H9 (cell line): ENCODE measurements at regions not wholly inside any gene's neighbourhood (a gene's known extent, or its start where the extent isn't known, plus 50 kb on each side); places are given as distances from the start of the nearest gene placed in this dataset.

Source experiments
- DNase-seq: peaks from one replicate; pipeline ENCODE4 v3.0.0-alpha.2; 2017
- H2AFZ ChIP-seq: one replicate; pipeline ENCODE4 v1.6.1; 2013; ENCODE audit warnings: mild to moderate bottlenecking, low read length, control low read depth, moderate library complexity
- H2AK5ac ChIP-seq: 2 replicates; pipeline ENCODE4 v1.6.1; 2013; ENCODE audit warnings: low read length, control low read depth, mixed read lengths; ENCODE audit not compliant: insufficient read length
- H2BK120ac ChIP-seq: one replicate; pipeline ENCODE4 v1.6.1; 2013; ENCODE audit warnings: low read depth, mild to moderate bottlenecking, low read length, control low read depth, inconsistent platforms; ENCODE audit not compliant: poor library complexity, severe bottlenecking
- H2BK12ac ChIP-seq: 2 replicates; pipeline ENCODE4 v1.6.1; 2013; ENCODE audit warnings: low read length, control low read depth, mixed read lengths, low read depth; ENCODE audit not compliant: insufficient read length
- H2BK15ac ChIP-seq: 2 replicates; pipeline ENCODE4 v1.6.1; 2013; ENCODE audit warnings: low read depth, low read length, control low read depth
- H2BK20ac ChIP-seq: one replicate; pipeline ENCODE4 v1.6.1; 2013; ENCODE audit warnings: low read depth, mild to moderate bottlenecking, low read length, control low read depth, inconsistent platforms; ENCODE audit not compliant: poor library complexity, severe bottlenecking
- H2BK5ac ChIP-seq: 2 replicates; pipeline ENCODE4 v1.6.1; 2013; ENCODE audit warnings: low read length, control low read depth, mixed read lengths; ENCODE audit not compliant: insufficient read length
- H3K14ac ChIP-seq: 2 replicates; pipeline ENCODE4 v1.6.1; 2013; ENCODE audit warnings: low read length, control low read depth; ENCODE audit not compliant: insufficient read depth
- H3K18ac ChIP-seq: 2 replicates; pipeline ENCODE4 v1.6.1; 2013; ENCODE audit warnings: low read depth, mild to moderate bottlenecking, mixed read lengths, low read length, control low read depth; ENCODE audit not compliant: insufficient read length
- H3K23ac ChIP-seq: 2 replicates; pipeline ENCODE4 v1.6.1; 2013; ENCODE audit warnings: low read length, control low read depth, mixed read lengths, low read depth; ENCODE audit not compliant: insufficient read length
- H3K23me2 ChIP-seq: 2 replicates; pipeline ENCODE4 v1.6.1; 2013; ENCODE audit warnings: low read depth, mild to moderate bottlenecking, mixed read lengths, low read length, control low read depth; ENCODE audit not compliant: insufficient read length, poor library complexity, severe bottlenecking
- H3K27ac ChIP-seq: 2 replicates; pipeline ENCODE4 v1.5.1; 2013; ENCODE audit warnings: low read length, control low read depth, mixed read lengths, low read depth; ENCODE audit not compliant: insufficient read length
- H3K27me3 ChIP-seq: 2 replicates; pipeline ENCODE4 v1.6.1; 2013; ENCODE audit warnings: low read length, control low read depth, inconsistent platforms; ENCODE audit not compliant: insufficient read depth
- H3K4ac ChIP-seq: 2 replicates; pipeline ENCODE4 v1.6.1; 2013; ENCODE audit warnings: low read depth, mild to moderate bottlenecking, control low read depth, inconsistent platforms, low read length, moderate library complexity
- H3K4me1 ChIP-seq: 2 replicates; pipeline ENCODE4 v1.6.1; 2013; ENCODE audit warnings: low read length, control low read depth, inconsistent platforms; ENCODE audit not compliant: insufficient read depth
- H3K4me2 ChIP-seq: 2 replicates; pipeline ENCODE4 v1.6.1; 2013; ENCODE audit warnings: low read length, control low read depth, mixed read lengths; ENCODE audit not compliant: insufficient read length, insufficient read depth
- H3K56ac ChIP-seq: 2 replicates; pipeline ENCODE4 v1.6.1; 2013; ENCODE audit warnings: low read depth, mild to moderate bottlenecking, mixed read lengths, low read length, control low read depth; ENCODE audit not compliant: insufficient read length
- H3K79me1 ChIP-seq: 2 replicates; pipeline ENCODE4 v1.6.1; 2013; ENCODE audit warnings: low read depth, mild to moderate bottlenecking, moderate library complexity, low read length, control low read depth, inconsistent platforms; ENCODE audit not compliant: insufficient read depth, poor library complexity, severe bottlenecking
- H3K79me2 ChIP-seq: 2 replicates; pipeline ENCODE4 v1.6.1; 2013; ENCODE audit warnings: low read length, control low read depth, inconsistent platforms; ENCODE audit not compliant: insufficient read depth
- H3K9ac ChIP-seq: 2 replicates; pipeline ENCODE4 v1.6.1; 2013; ENCODE audit warnings: low read length, control low read depth, mixed read lengths; ENCODE audit not compliant: insufficient read length; ENCODE audit errors: extremely low read depth
- H3K9me3 ChIP-seq: one replicate; pipeline ENCODE4 v1.6.1; 2013; ENCODE audit warnings: low read depth, low read length, inconsistent platforms; ENCODE audit not compliant: control insufficient read depth
- H3T11ph ChIP-seq: one replicate; pipeline ENCODE4 v1.6.1; 2013; ENCODE audit warnings: mild to moderate bottlenecking, low read length, control low read depth, inconsistent platforms
- H4K20me1 ChIP-seq: one replicate; pipeline ENCODE4 v1.6.1; 2013; ENCODE audit not compliant: control insufficient read depth, insufficient read length, insufficient read depth
- H4K5ac ChIP-seq: 2 replicates; pipeline ENCODE4 v1.6.1; 2013; ENCODE audit warnings: low read depth, mild to moderate bottlenecking, mixed read lengths, low read length, control low read depth; ENCODE audit not compliant: insufficient read length
- H4K8ac ChIP-seq: replicated peaks from 2 replicates; pipeline ENCODE4 v1.6.1; 2013; ENCODE audit warnings: low read length, control low read depth, mixed read lengths, low read depth; ENCODE audit not compliant: insufficient read length
- H4K91ac ChIP-seq: 2 replicates; pipeline ENCODE4 v1.6.1; 2013; ENCODE audit warnings: low read depth, mild to moderate bottlenecking, moderate library complexity, mixed read lengths, low read length, control low read depth; ENCODE audit not compliant: insufficient read length
- H3K27ac Mint-ChIP-seq, 3 experiments: 2 replicates in 2 of 3; 3 replicates in 1 of 3; pipeline ENCODE4 v1.8.0; 2020 to 2021; ENCODE audit warnings: mixed read lengths in 3 of 3, mild to moderate bottlenecking in 1 of 3, moderate library complexity in 1 of 3
- H3K27me3 Mint-ChIP-seq: 2 replicates; pipeline ENCODE4 v1.8.0; 2021; ENCODE audit warnings: low read depth, mild to moderate bottlenecking, moderate library complexity, mixed read lengths
- H3K36me3 Mint-ChIP-seq, 3 experiments: 2 replicates in 2 of 3; 3 replicates in 1 of 3; pipeline ENCODE4 v1.8.0; 2020 to 2021; ENCODE audit warnings: low read depth in 3 of 3, mixed read lengths in 3 of 3; ENCODE audit not compliant: insufficient read depth in 1 of 3
- H3K4me1 Mint-ChIP-seq, 2 experiments: 2 replicates each; pipeline ENCODE4 v1.8.0; 2020; ENCODE audit warnings: mixed read lengths in 2 of 2
- H3K4me3 Mint-ChIP-seq, 2 experiments: 2 replicates in 1 of 2; 3 replicates in 1 of 2; pipeline ENCODE4 v1.8.0; 2020 to 2021; ENCODE audit warnings: mild to moderate bottlenecking in 2 of 2, mixed read lengths in 2 of 2, moderate library complexity in 1 of 2
- H3K9me3 Mint-ChIP-seq, 2 experiments: 2 replicates in 1 of 2; 3 replicates in 1 of 2; pipeline ENCODE4 v1.8.0; 2020; ENCODE audit warnings: mild to moderate bottlenecking in 2 of 2, mixed read lengths in 2 of 2, moderate library complexity in 1 of 2
- CTCF ChIP-seq: fragments of 200-600 bp; sonication (generic); conservative IDR thresholded peaks from 3 replicates; pipeline ENCODE4 v1.8.0; 2021; ENCODE audit warnings: antibody characterized with exemption, mild to moderate bottlenecking
- WGBS: extraction: QIAGEN DNeasy Blood & Tissue Kit; methylation state at CpG from one replicate; pipeline ENCODE4 v1.1.7; 2013; ENCODE audit warnings: missing lambda C conversion rate, low lambda C conversion rate, mixed read lengths; ENCODE audit not compliant: insufficient read length; ENCODE audit errors: extremely low coverage; 5-methylcytosine and 5-hydroxymethylcytosine counted together

GRCh38 chr6:137271245-137272183 is 52.3 kb upstream of the IFNGR1 start:
- Histone ChIP-seq H3K9ac (no peak overlapping the region), H3K79me2 (no peaks in the 10 kb centered on the region), H3K56ac (no peak overlapping the region), H3K14ac (no peak overlapping the region), H2BK12ac (no peak overlapping the region), H3K18ac (no peak overlapping the region), H3K23me2 (no peaks in the 10 kb centered on the region), H3K4ac (no peak overlapping the region), H4K20me1 (no peaks in the 10 kb centered on the region), H3K4me1 (no peaks in the 10 kb centered on the region), H3T11ph (no peak overlapping the region), H2BK5ac (no peak overlapping the region), H3K9me3 (no peaks in the 10 kb centered on the region), H3K27ac (no peak overlapping the region), H4K5ac (no peak overlapping the region), H3K23ac (no peak overlapping the region), H2BK20ac (no peak overlapping the region), H2BK120ac (no peak overlapping the region), H4K91ac (no peak overlapping the region), H2BK15ac (no peak overlapping the region), H2AFZ (no peak overlapping the region), H3K4me2 (no peak overlapping the region), H3K27me3 (no peaks in the 10 kb centered on the region), H4K8ac (no peak overlapping the region), H3K79me1 (no peaks in the 10 kb centered on the region), H2AK5ac (no peak overlapping the region)
- no peaks in the 10 kb centered on the region for H3K36me3 Mint-ChIP-seq
- H3K4me1 Mint-ChIP-seq, result no peaks in the 10 kb centered on the region
- peak; percentile 95 for TF ChIP-seq CTCF
- no CpG with 5 or more reads among the region's 5 CpGs for WGBS
- DNase-seq, result no peak
- H3K4me3 Mint-ChIP-seq, result no peak overlapping the region
- no peak overlapping the region for H3K27ac Mint-ChIP-seq
- no peaks in the 10 kb centered on the region; the same call in 1 of the 2 replicates for H3K27me3 Mint-ChIP-seq
- no peaks in the 10 kb centered on the region; a peak in 1 of 5 replicates for H3K9me3 Mint-ChIP-seq
